Uterus (tissue), 2 donors: ENCODE measurements at regions not wholly inside any gene's neighbourhood (a gene's known extent, or its start where the extent isn't known, plus 50 kb on each side); places are given as distances from the start of the nearest gene placed in this dataset.

Experiments used
- CTCF ChIP-seq, 4 experiments: fragments of 200-600 bp in 2 of 4; fragments of 450-650 bp in 2 of 4; sonication (generic) in 2 of 4; IDR thresholded peaks; one replicate each; pipeline ENCODE4 v1.5.1; 2016 to 2019; ENCODE audit warnings: antibody characterized with exemption in 4 of 4, mild to moderate bottlenecking in 2 of 4, moderate library complexity in 1 of 4
- POLR2A ChIP-seq, 2 donors: fragments of 450-650 bp; IDR thresholded peaks; one replicate each; pipeline ENCODE4 v1.6.1; 2016; ENCODE audit warnings: antibody characterized with exemption in 2 of 2, mild to moderate bottlenecking in 1 of 2, moderate library complexity in 1 of 2

- TF ChIP-seq CTCF (IDR thresholded peaks at IDR 0.05) (no peak), POLR2A (IDR thresholded peaks at IDR 0.05) (no peak)
Observed at GRCh38 chr15:62337934-62338333, 172.8 kb upstream of the C2CD4B start.
